K562 (cell line): ENCODE measurements at regions not wholly inside any gene's neighbourhood (a gene's known extent, or its start where the extent isn't known, plus 50 kb on each side); places are given as distances from the start of the nearest gene placed in this dataset.

Source experiments
- ATAC-seq: fragments of 200-7000 bp; cut with Tn5 transposase; 3 replicates; pipeline ENCODE4 v1.9.1; 2020; ENCODE audit warnings: moderate library complexity
- BruUV-seq: library from RNA; stranded (reverse); fragments of 400-500 nt; replicated peaks from 2 replicates; lab custom pipeline; 2021; lab: Mats Ljungman, UMichigan
- CTCF ChIA-PET: fragments of 300-600 bp; formaldehyde crosslinking; extraction: SDS; loops from one replicate; lab custom pipeline; 2021; ENCODE audit warnings: low intra/inter-chr PET ratio; lab: Yijun Ruan, JAX
- POLR2A ChIA-PET: fragments of 300-600, 350-650 bp; sonication (Branson Sonifier 250); formaldehyde crosslinking; extraction: SDS; loops from one replicate; lab custom pipeline; 2021; ENCODE audit warnings: antibody characterized with exemption, inconsistent platforms; lab: Yijun Ruan, JAX
- DNase-seq, 4 experiments: peaks; one replicate each; pipeline versions ENCODE4 v3.0.0 to v3.0.0-alpha.2; 2011 to 2018; ENCODE audit warnings: low spot score in 3 of 4, mixed read lengths in 3 of 4; ENCODE audit errors: extremely low read depth in 1 of 4
- FAIRE-seq: peaks from 2 replicates; lab custom pipeline; 2011; peaks lifted over from hg19 to GRCh38; lab: Jason Lieb, UNC
- H2AFZ ChIP-seq: 2 replicates; pipeline ENCODE4 v1.6.0; 2011; ENCODE audit warnings: low read depth, low read length, control low read depth, inconsistent platforms
- H3K27ac ChIP-seq: fragments of 200-600 bp; 3 replicates; pipeline ENCODE4 v1.8.0; 2011; ENCODE audit warnings: low read depth, mild to moderate bottlenecking, control low read depth, inconsistent platforms, low read length, moderate library complexity, mixed read lengths; ENCODE audit errors: extremely low read depth
- H3K27me3 ChIP-seq, 2 experiments: fragments of 300-600 bp in 1 of 2; 2 replicates in 1 of 2; 3 replicates in 1 of 2; pipeline versions ENCODE4 v1.6.0 to v1.8.0; 2011; ENCODE audit warnings: inconsistent platforms in 2 of 2, low read length in 2 of 2, mild to moderate bottlenecking in 1 of 2, mixed read lengths in 1 of 2, moderate library complexity in 1 of 2; ENCODE audit not compliant: control insufficient read depth in 2 of 2, insufficient read depth in 2 of 2
- H3K36me3 ChIP-seq: fragments of 300-600 bp; 3 replicates; pipeline ENCODE4 v1.8.0; 2011; ENCODE audit warnings: mild to moderate bottlenecking, low read length, inconsistent platforms; ENCODE audit not compliant: control insufficient read depth, insufficient read depth
- H3K4me1 ChIP-seq, 2 experiments: fragments of 200-600 bp in 1 of 2; replicated peaks in 1 of 2; 2 replicates in 1 of 2; 3 replicates in 1 of 2; pipeline versions ENCODE4 v1.5.1 to v1.8.0; 2011; ENCODE audit warnings: inconsistent platforms in 2 of 2, low read length in 2 of 2, mild to moderate bottlenecking in 1 of 2, mixed read lengths in 1 of 2, moderate library complexity in 1 of 2; ENCODE audit not compliant: control insufficient read depth in 2 of 2, insufficient read depth in 2 of 2
- H3K4me2 ChIP-seq: 2 replicates; pipeline ENCODE4 v1.6.1; 2011; ENCODE audit warnings: low read length, control low read depth, inconsistent platforms, mixed read lengths; ENCODE audit not compliant: insufficient read depth
- H3K4me3 ChIP-seq: fragments of 200-600 bp; sonication (generic), shearing (Covaris generic); 2 replicates; pipeline ENCODE4 v1.5.1; 2016; ENCODE audit warnings: control low read depth, inconsistent platforms
- H3K79me2 ChIP-seq: fragments of 200-600 bp; 3 replicates; pipeline ENCODE4 v1.8.0; 2011; ENCODE audit warnings: low read length, inconsistent platforms; ENCODE audit not compliant: control insufficient read depth, insufficient read depth
- H3K9ac ChIP-seq, 2 experiments: 2 replicates each; pipeline versions ENCODE4 v1.6.0 to v1.6.1; 2011; ENCODE audit warnings: low read depth in 2 of 2, low read length in 2 of 2, control low read depth in 1 of 2, inconsistent platforms in 1 of 2, mild to moderate bottlenecking in 1 of 2, mixed read lengths in 1 of 2; ENCODE audit not compliant: insufficient read depth in 1 of 2
- H3K9me1 ChIP-seq: one replicate; pipeline ENCODE4 v1.6.0; 2011; ENCODE audit warnings: inconsistent platforms, mild to moderate bottlenecking, low read length, moderate library complexity; ENCODE audit not compliant: control insufficient read depth, insufficient read depth
- H3K9me3 ChIP-seq: replicated peaks from 2 replicates; pipeline ENCODE4 v1.5.1; 2011; ENCODE audit warnings: low read depth, low read length, inconsistent platforms; ENCODE audit not compliant: control insufficient read depth, insufficient read depth
- H4K20me1 ChIP-seq: replicated peaks from 2 replicates; pipeline ENCODE4 v1.6.1; 2011; ENCODE audit warnings: low read length, inconsistent platforms, mixed read lengths; ENCODE audit not compliant: control insufficient read depth, insufficient read depth
- ATF4 ChIP-seq: fragments of 450-650 bp; formaldehyde crosslinking; IDR thresholded peaks from 2 replicates; pipeline ENCODE4 v1.4.0; 2022; ENCODE audit warnings: mild to moderate bottlenecking, moderate library complexity
- ELF1 ChIP-seq: fragments of 200-800 bp; sonication (Bioruptor generic); IDR thresholded peaks from 2 replicates; pipeline ENCODE4 v1.6.1; 2016; ENCODE audit warnings: missing genetic modification characterization, missing compliant biosample characterization
- GTF2F1 ChIP-seq: IDR thresholded peaks from 2 replicates; pipeline ENCODE4 v1.6.1; 2011; ENCODE audit warnings: low read depth, low read length, improper control_type of control experiment
- HOXB6 ChIP-seq: fragments of 250-450 bp; sonication (Bioruptor Pico); IDR thresholded peaks from 2 replicates; pipeline ENCODE4 v1.5.1; 2022; ENCODE audit warnings: mild to moderate bottlenecking, borderline replicate concordance
- JUNB ChIP-seq: fragments of 450-650 bp; formaldehyde crosslinking; conservative IDR thresholded peaks from 2 replicates; pipeline ENCODE4 v1.4.0; 2020; ENCODE audit warnings: mild to moderate bottlenecking
- KLF13 ChIP-seq: fragments of 450-650 bp; IDR thresholded peaks from 2 replicates; pipeline ENCODE4 v1.6.1; 2016; ENCODE audit warnings: missing genetic modification characterization, low read depth, mild to moderate bottlenecking, missing compliant biosample characterization, moderate library complexity, borderline replicate concordance
- MTF1 ChIP-seq: fragments of 250-450 bp; sonication (Bioruptor Pico); IDR thresholded peaks from 2 replicates; pipeline ENCODE4 v1.9.0; 2021; ENCODE audit warnings: moderate library complexity, mild to moderate bottlenecking, inconsistent platforms, borderline replicate concordance
- RAD51 ChIP-seq: fragments of 450-650 bp; IDR thresholded peaks from 2 replicates; pipeline ENCODE4 v1.7.1; 2016; ENCODE audit warnings: low read depth, mild to moderate bottlenecking, borderline replicate concordance
- RB1 ChIP-seq: fragments of 450-650 bp; IDR thresholded peaks from 2 replicates; pipeline ENCODE4 v1.6.1; 2017; ENCODE audit warnings: low read depth, mild to moderate bottlenecking
- TCF7L2 ChIP-seq: fragments of 150-350 bp; IDR thresholded peaks from 2 replicates; pipeline ENCODE4 v1.6.1; 2016; ENCODE audit warnings: low read depth, mild to moderate bottlenecking, low read length, moderate library complexity
- ZNF408 ChIP-seq: fragments of 250-450 bp; sonication (Bioruptor Pico); IDR thresholded peaks from 2 replicates; pipeline ENCODE4 v1.4.0; 2020; ENCODE audit warnings: low read depth, mild to moderate bottlenecking, moderate library complexity
- ZNF707 ChIP-seq: fragments of 250-450 bp; sonication (Bioruptor Pico); conservative IDR thresholded peaks from 2 replicates; pipeline ENCODE4 v1.8.0; 2022; ENCODE audit warnings: inconsistent platforms, mild to moderate bottlenecking, moderate library complexity
- WGBS: fragments of 100-300 bp; shearing (Covaris generic); methylation state at CpG from one replicate; pipeline ENCODE4 v1.1.6; 2016; ENCODE audit warnings: low coverage, mixed read lengths; ENCODE audit not compliant: insufficient coverage; ENCODE audit errors: missing lambda C conversion rate; 5-methylcytosine and 5-hydroxymethylcytosine counted together
- in situ Hi-C: fragments of 300-500 bp; cut with MboI; formaldehyde crosslinking; loops from 4 replicates; pipeline ENCODE4 v1.15.0; 2018; ENCODE audit warnings: inconsistent platforms, mixed read lengths
- intact Hi-C: fragments of 100-400 bp; cut with micrococcal nuclease; formaldehyde crosslinking; loops from 2 replicates; pipeline ENCODE4 v1.14.2; 2022

- Histone ChIP-seq H3K9me1 (no peaks in the 10 kb centered on the region), H3K4me1 (no peaks in the 10 kb centered on the region; a peak in 1 of 5 replicates), H3K27ac (no peak overlapping the region), H3K79me2 (no peaks in the 10 kb centered on the region), H3K27me3 (no peaks in the 10 kb centered on the region), H3K9me3 (no peaks in the 10 kb centered on the region), H3K4me2 (no peak overlapping the region), H4K20me1 (no peaks in the 10 kb centered on the region), H3K4me3 (no peak overlapping the region), H3K9ac (no peak overlapping the region), H2AFZ (no peak overlapping the region), H3K36me3 (no peaks in the 10 kb centered on the region)
- POLR2A ChIA-PET: interaction anchor here (0.6 kb wide), 1 partner anchor 86 kb away, joined by 3 read pairs; no protein-coding TSS in a partner anchor
- TF ChIP-seq RAD51 (no peak), JUNB (CRISPR knock-in tag) (no peak), TCF7L2 (no peak), GTF2F1 (no peak), RB1 (no peak), ZNF707 (no peak), ELF1 (tag) (no peak), ZNF408 (CRISPR knock-in tag) (no peak), MTF1 (CRISPR knock-in tag) (no peak), HOXB6 (CRISPR knock-in tag) (no peak), ATF4 (no peak), KLF13 (no peak)
- intact Hi-C loops (no loop called here), in situ Hi-C loops (no loop called here)
- CTCF ChIA-PET: no interaction called here
- no TSS peak for BruUV-seq
- ATAC-seq: no peak
- 79% methylated on average over 7 of the region's 9 CpGs for WGBS
- no peak for DNase-seq
- FAIRE-seq: no peak
Observed at GRCh38 chr11:16536513-16536912, 180.2 kb upstream of the SOX6 start.
